Thymus (tissue), 11 donors: ENCODE measurements at regions not wholly inside any gene's neighbourhood (a gene's known extent, or its start where the extent isn't known, plus 50 kb on each side); places are given as distances from the start of the nearest gene placed in this dataset.

Experiments
- DNase-seq, 9 donors: peaks; one replicate each; pipeline ENCODE4 v3.0.0-alpha.2; 2013; ENCODE audit warnings: low spot score in 9 of 9, low read depth in 6 of 9, missing footprints in 1 of 9
- H3K27ac ChIP-seq, 2 donors: one replicate each; pipeline ENCODE4 v1.5.1; 2013; ENCODE audit warnings: control low read depth in 1 of 2, low read depth in 1 of 2, low read length in 1 of 2, mild to moderate bottlenecking in 1 of 2, moderate library complexity in 1 of 2
- H3K27me3 ChIP-seq, 2 donors: one replicate each; pipeline ENCODE4 v1.5.1; 2013; ENCODE audit warnings: low read length in 1 of 2; ENCODE audit not compliant: control insufficient read depth in 2 of 2, insufficient read depth in 1 of 2
- H3K36me3 ChIP-seq, 2 donors: one replicate each; pipeline ENCODE4 v1.5.1; 2013; ENCODE audit warnings: low read length in 1 of 2, mild to moderate bottlenecking in 1 of 2, moderate library complexity in 1 of 2; ENCODE audit not compliant: control insufficient read depth in 2 of 2, insufficient read depth in 2 of 2
- H3K4me1 ChIP-seq, 2 donors: one replicate each; pipeline ENCODE4 v1.5.1; 2013; ENCODE audit warnings: low read length in 2 of 2; ENCODE audit not compliant: control insufficient read depth in 2 of 2, insufficient read depth in 2 of 2
- H3K4me3 ChIP-seq, 2 donors: one replicate each; pipeline ENCODE4 v1.5.1; 2013; ENCODE audit warnings: low read length in 2 of 2, control low read depth in 1 of 2, mild to moderate bottlenecking in 1 of 2
- H3K9me3 ChIP-seq, 2 donors: one replicate each; pipeline ENCODE4 v1.5.1; 2013; ENCODE audit warnings: low read length in 1 of 2, mild to moderate bottlenecking in 1 of 2; ENCODE audit not compliant: control insufficient read depth in 2 of 2, insufficient read depth in 1 of 2
- WGBS: extraction: QIAGEN DNeasy Blood & Tissue Kit; methylation state at CpG from one replicate; pipeline ENCODE4 v1.1.7; 2013; 5-methylcytosine and 5-hydroxymethylcytosine counted together
- donor health status: healthy.

- 66% methylated on average over 1 of the region's 1 CpG for WGBS
- Histone ChIP-seq H3K4me1 (no peaks in the 10 kb centered on the region), H3K27ac (no peak overlapping the region), H3K27me3 (no peaks in the 10 kb centered on the region), H3K4me3 (no peak overlapping the region), H3K36me3 (no peaks in the 10 kb centered on the region), H3K9me3 (peaks cover 0 to 2% of the 10 kb centered on the region in 2 donors)
- no peak for DNase-seq
Measured at GRCh38 chr15:87238451-87239068, 1018.0 kb downstream of the NTRK3 start.

- no peak overlapping the region for H3K4me3 ChIP-seq
- no peaks in the 10 kb centered on the region for H3K36me3 ChIP-seq
- no peaks in the 10 kb centered on the region for H3K4me1 ChIP-seq
- no peaks in the 10 kb centered on the region for H3K9me3 ChIP-seq
- DNase-seq: no peak
- no peak overlapping the region for H3K27ac ChIP-seq
- no peaks in the 10 kb centered on the region for H3K27me3 ChIP-seq
- WGBS: 66% methylated on average over 4 of the region's 4 CpGs
Measured at GRCh38 chr15:87228460-87228859, 1028.1 kb downstream of the NTRK3 start.

- Histone ChIP-seq H3K36me3 (no peaks in the 10 kb centered on the region), H3K27me3 (no peaks in the 10 kb centered on the region), H3K4me3 (no peak overlapping the region), H3K9me3 (peaks cover 0 to 1% of the 10 kb centered on the region in 2 donors), H3K4me1 (no peaks in the 10 kb centered on the region), H3K27ac (no peak overlapping the region)
- no peak for DNase-seq
- 71% methylated on average over 4 of the region's 4 CpGs for WGBS
Measured at GRCh38 chr15:87227846-87228245, 1028.7 kb downstream of the NTRK3 start.

- Histone ChIP-seq H3K4me3 (no peak overlapping the region), H3K9me3 (peaks cover 0 to 1% of the 10 kb centered on the region in 2 donors), H3K4me1 (no peaks in the 10 kb centered on the region), H3K27ac (no peak overlapping the region), H3K27me3 (no peaks in the 10 kb centered on the region), H3K36me3 (no peaks in the 10 kb centered on the region)
- WGBS: 89% methylated on average over 2 of the region's 2 CpGs
- DNase-seq: no peak
Measured at GRCh38 chr15:87225436-87225835, 1031.1 kb downstream of the NTRK3 start.

- no peak overlapping the region for H3K27ac ChIP-seq
- H3K27me3 ChIP-seq: no peaks in the 10 kb centered on the region
- no peaks in the 10 kb centered on the region for H3K36me3 ChIP-seq
- H3K4me3 ChIP-seq: no peak overlapping the region
- 85% methylated on average over 3 of the region's 3 CpGs for WGBS
- H3K4me1 ChIP-seq: no peaks in the 10 kb centered on the region
- no peak for DNase-seq
- peaks cover 0 to 1% of the 10 kb centered on the region in 2 donors for H3K9me3 ChIP-seq
Measured at GRCh38 chr15:87224404-87224803, 1032.1 kb downstream of the NTRK3 start.

- Histone ChIP-seq H3K4me3 (no peak overlapping the region), H3K36me3 (no peaks in the 10 kb centered on the region), H3K27me3 (no peaks in the 10 kb centered on the region), H3K27ac (no peak overlapping the region), H3K4me1 (no peaks in the 10 kb centered on the region), H3K9me3 (peaks cover 0 to 1% of the 10 kb centered on the region in 2 donors)
- WGBS: 75% methylated on average over 6 of the region's 6 CpGs
- DNase-seq: no peak
Measured at GRCh38 chr15:87219650-87220615, 1036.6 kb downstream of the NTRK3 start.

- Histone ChIP-seq H3K27me3 (no peaks in the 10 kb centered on the region), H3K36me3 (no peaks in the 10 kb centered on the region), H3K4me3 (no peak overlapping the region), H3K4me1 (no peaks in the 10 kb centered on the region), H3K27ac (no peak overlapping the region), H3K9me3 (no peaks in the 10 kb centered on the region)
- no peak for DNase-seq
- WGBS: 88% methylated on average over 1 of the region's 1 CpG
Measured at GRCh38 chr15:87215100-87215499, 1041.4 kb downstream of the NTRK3 start.

GRCh38 chr15:87213626-87214025 is 1042.9 kb downstream of the NTRK3 start:
- WGBS: 94% methylated on average over 6 of the region's 6 CpGs

GRCh38 chr15:87212041-87212440 is 1044.5 kb downstream of the NTRK3 start:
- WGBS: 86% methylated on average over 4 of the region's 4 CpGs
- Histone ChIP-seq H3K4me1 (no peaks in the 10 kb centered on the region), H3K36me3 (no peaks in the 10 kb centered on the region), H3K4me3 (no peak overlapping the region), H3K27ac (no peak overlapping the region), H3K9me3 (no peaks in the 10 kb centered on the region), H3K27me3 (no peaks in the 10 kb centered on the region)
- DNase-seq: no peak

More at GRCh38 chr15:87213626-87214025, 1042.9 kb downstream of the NTRK3 start:
- Histone ChIP-seq H3K9me3 (no peaks in the 10 kb centered on the region), H3K4me3 (no peak overlapping the region), H3K27ac (no peak overlapping the region), H3K4me1 (no peaks in the 10 kb centered on the region), H3K36me3 (no peaks in the 10 kb centered on the region), H3K27me3 (no peaks in the 10 kb centered on the region)
- DNase-seq: no peak
